SK-N-SH (cell line): ENCODE measurements at regions not wholly inside any gene's neighbourhood (a gene's known extent, or its start where the extent isn't known, plus 50 kb on each side); places are given as distances from the start of the nearest gene placed in this dataset.

ENCODE experiments used
- MXI1 ChIP-seq: IDR thresholded peaks from 2 replicates; pipeline ENCODE4 v1.6.1; 2012; ENCODE audit warnings: mild to moderate bottlenecking, low read depth, low read length, improper control_type of control experiment
- POLR2AphosphoS5 ChIP-seq: IDR thresholded peaks from 2 replicates; pipeline ENCODE4 v1.6.1; 2012; ENCODE audit warnings: low read depth, low read length
- RFX5 ChIP-seq: IDR thresholded peaks from 2 replicates; pipeline ENCODE4 v1.6.1; 2012; ENCODE audit warnings: mild to moderate bottlenecking, improper control_type of control experiment, low read length
- RXRA ChIP-seq: IDR thresholded peaks from 2 replicates; pipeline ENCODE4 v1.4.0; 2012; ENCODE audit warnings: low read depth, mild to moderate bottlenecking, borderline replicate concordance
- SIN3A ChIP-seq: IDR thresholded peaks from 2 replicates; pipeline ENCODE4 v1.6.1; 2012; ENCODE audit warnings: low read depth, mild to moderate bottlenecking, low read length, moderate library complexity, borderline replicate concordance
- SMC3 ChIP-seq: IDR thresholded peaks from 2 replicates; pipeline ENCODE4 v1.6.1; 2012; ENCODE audit warnings: low read depth, low read length, improper control_type of control experiment
- YY1 ChIP-seq: IDR thresholded peaks from 2 replicates; pipeline ENCODE4 v1.4.0; 2012; ENCODE audit warnings: low read depth, mild to moderate bottlenecking
- TF ChIP-seq, protein P1 (sequence below): IDR thresholded peaks from 2 replicates; pipeline ENCODE4 v1.4.0; 2012; ENCODE audit warnings: low read depth
- TF ChIP-seq, protein P2 (sequence below): fragments of 200-600 bp; sonication (generic); IDR thresholded peaks from 2 replicates; pipeline ENCODE4 v1.6.1; 2017; ENCODE audit warnings: antibody characterized with exemption, mild to moderate bottlenecking, moderate library complexity
- TF ChIP-seq, protein P3 (sequence below): fragments of 150-350 bp; IDR thresholded peaks from 2 replicates; pipeline ENCODE4 v1.6.1; 2017; ENCODE audit warnings: antibody characterized with exemption, low read length, low read depth, borderline replicate concordance

DNA sequence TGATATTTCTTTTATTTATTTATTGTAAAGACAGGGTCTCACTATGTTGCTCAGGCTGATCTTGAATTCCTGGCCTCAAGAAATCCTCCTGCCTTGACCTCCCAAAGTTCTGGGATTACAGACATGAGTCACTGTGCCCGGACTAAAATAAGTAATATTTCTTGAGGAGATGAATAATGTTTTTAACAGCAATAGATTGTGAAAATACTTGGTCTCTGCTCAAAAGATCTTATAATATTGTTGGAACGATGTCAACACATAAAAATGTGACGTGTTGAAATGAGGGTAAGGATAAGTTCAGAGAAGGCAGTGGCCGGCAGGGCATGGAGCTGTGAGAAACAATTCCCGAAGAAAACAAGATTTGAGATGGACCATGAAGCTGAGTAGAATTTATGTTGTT, 178.7 kb downstream of the GJA1 start:
- TF ChIP-seq, protein P1, sequence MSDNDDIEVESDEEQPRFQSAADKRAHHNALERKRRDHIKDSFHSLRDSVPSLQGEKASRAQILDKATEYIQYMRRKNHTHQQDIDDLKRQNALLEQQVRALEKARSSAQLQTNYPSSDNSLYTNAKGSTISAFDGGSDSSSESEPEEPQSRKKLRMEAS: no peak
- TF ChIP-seq, protein P2, sequence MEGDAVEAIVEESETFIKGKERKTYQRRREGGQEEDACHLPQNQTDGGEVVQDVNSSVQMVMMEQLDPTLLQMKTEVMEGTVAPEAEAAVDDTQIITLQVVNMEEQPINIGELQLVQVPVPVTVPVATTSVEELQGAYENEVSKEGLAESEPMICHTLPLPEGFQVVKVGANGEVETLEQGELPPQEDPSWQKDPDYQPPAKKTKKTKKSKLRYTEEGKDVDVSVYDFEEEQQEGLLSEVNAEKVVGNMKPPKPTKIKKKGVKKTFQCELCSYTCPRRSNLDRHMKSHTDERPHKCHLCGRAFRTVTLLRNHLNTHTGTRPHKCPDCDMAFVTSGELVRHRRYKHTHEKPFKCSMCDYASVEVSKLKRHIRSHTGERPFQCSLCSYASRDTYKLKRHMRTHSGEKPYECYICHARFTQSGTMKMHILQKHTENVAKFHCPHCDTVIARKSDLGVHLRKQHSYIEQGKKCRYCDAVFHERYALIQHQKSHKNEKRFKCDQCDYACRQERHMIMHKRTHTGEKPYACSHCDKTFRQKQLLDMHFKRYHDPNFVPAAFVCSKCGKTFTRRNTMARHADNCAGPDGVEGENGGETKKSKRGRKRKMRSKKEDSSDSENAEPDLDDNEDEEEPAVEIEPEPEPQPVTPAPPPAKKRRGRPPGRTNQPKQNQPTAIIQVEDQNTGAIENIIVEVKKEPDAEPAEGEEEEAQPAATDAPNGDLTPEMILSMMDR: no peak
- no peak for TF ChIP-seq RXRA
- TF ChIP-seq YY1: no peak
- no peak for TF ChIP-seq RFX5
- TF ChIP-seq SIN3A: no peak
- no peak for TF ChIP-seq POLR2AphosphoS5
- TF ChIP-seq, protein P3, sequence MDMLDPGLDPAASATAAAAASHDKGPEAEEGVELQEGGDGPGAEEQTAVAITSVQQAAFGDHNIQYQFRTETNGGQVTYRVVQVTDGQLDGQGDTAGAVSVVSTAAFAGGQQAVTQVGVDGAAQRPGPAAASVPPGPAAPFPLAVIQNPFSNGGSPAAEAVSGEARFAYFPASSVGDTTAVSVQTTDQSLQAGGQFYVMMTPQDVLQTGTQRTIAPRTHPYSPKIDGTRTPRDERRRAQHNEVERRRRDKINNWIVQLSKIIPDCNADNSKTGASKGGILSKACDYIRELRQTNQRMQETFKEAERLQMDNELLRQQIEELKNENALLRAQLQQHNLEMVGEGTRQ: no peak
- no peak for TF ChIP-seq SMC3
- TF ChIP-seq MXI1: no peak
